ENCODE measurements at regions not wholly inside any gene's neighbourhood (a gene's known extent, or its start where the extent isn't known, plus 50 kb on each side); places are given as distances from the start of the nearest gene placed in this dataset.
"Not testable (repeated sequence)": the region's sequence is repeated elsewhere in the genome, so short reads cannot be mapped to it uniquely, and the experiment has no call there.

DNA sequence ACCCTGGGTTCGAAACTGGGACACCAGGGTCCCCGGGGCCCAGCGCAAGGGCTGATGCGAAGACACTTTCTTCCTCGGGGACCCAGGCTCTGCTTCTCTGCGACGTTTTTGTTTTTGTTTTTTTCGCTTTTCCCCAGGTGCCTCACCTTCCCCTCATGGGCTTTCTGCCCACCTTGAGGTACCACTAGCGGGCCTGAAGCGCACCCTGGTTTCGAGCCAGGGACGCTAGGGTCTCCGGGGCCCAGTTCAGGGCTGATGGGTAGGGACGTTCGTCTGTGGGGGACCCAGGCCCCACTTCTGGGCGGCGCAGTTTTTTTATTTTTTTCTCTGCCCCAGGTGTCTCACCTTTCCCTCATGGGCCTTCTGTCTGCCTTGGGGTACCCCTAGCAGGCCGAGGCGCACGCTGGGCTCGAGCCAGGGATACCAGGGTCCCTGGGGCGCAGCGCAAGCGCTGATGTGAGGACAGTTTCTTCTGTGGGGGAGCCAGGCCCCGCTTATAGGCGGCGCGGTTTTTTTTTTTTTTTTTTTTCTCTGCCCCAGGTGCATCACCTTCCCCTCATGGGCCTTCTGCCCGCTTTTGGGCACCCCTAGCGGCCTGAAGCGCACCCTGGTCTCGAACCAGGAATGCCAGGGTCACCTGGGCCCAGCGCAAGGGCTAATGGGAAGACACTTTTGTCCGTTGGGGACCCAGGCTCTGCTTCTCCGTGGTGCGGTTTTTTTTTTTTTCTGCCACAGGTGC is 166.8 kb upstream of the ZNG1F start:
- TF ChIP-seq, protein P1, sequence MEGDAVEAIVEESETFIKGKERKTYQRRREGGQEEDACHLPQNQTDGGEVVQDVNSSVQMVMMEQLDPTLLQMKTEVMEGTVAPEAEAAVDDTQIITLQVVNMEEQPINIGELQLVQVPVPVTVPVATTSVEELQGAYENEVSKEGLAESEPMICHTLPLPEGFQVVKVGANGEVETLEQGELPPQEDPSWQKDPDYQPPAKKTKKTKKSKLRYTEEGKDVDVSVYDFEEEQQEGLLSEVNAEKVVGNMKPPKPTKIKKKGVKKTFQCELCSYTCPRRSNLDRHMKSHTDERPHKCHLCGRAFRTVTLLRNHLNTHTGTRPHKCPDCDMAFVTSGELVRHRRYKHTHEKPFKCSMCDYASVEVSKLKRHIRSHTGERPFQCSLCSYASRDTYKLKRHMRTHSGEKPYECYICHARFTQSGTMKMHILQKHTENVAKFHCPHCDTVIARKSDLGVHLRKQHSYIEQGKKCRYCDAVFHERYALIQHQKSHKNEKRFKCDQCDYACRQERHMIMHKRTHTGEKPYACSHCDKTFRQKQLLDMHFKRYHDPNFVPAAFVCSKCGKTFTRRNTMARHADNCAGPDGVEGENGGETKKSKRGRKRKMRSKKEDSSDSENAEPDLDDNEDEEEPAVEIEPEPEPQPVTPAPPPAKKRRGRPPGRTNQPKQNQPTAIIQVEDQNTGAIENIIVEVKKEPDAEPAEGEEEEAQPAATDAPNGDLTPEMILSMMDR (IDR thresholded peaks at IDR 0.05; ENCODE audit: low read depth, low read length, poor library complexity, severe bottlenecking): not testable (repeated sequence)
- not testable (repeated sequence) for TF ChIP-seq EZH2phosphoT487 (IDR thresholded peaks at IDR 0.05; ENCODE audit: borderline replicate concordance, low read length)
